ENCODE measurements at regions not wholly inside any gene's neighbourhood (a gene's known extent, or its start where the extent isn't known, plus 50 kb on each side); places are given as distances from the start of the nearest gene placed in this dataset.

DNA sequence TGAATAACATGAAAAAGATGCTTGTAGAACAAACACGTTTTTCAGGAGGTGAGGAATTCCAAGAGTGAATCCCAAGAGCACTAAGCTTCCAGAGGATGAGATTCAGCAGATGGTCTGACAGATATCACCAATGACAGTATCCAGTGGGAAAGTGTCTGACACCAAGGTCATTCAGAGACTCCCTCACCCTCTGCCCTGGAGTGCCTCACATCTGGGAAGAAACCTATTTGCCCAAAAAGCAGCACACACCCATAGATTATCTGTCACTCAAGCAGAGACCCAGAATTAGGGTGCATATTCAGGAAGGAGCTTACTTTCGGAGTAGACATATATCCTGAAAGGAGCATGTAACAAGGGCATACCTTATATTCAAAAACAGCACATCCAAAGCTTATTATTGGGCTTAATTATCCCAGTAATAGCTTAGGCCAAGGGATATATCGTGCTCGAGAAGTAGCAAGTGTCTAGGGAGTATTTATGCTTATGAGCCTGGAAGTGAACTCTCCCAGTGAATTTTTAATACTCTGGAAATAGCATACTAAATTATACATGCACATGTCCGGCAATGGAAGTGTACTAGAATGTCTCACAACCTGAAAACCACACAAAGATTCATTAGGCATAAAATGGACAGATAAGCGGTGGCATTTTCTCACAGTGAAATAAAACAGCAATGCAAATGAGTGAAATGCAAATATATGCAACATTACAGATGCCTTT, 998.1 kb upstream of the TMEM132C start:
- DNase-seq: no peak

GRCh38 chr12:127270193-127270592, 996.8 kb upstream of the TMEM132C start:
- DNase-seq: no peak

GRCh38 chr12:127271776-127272175, 995.2 kb upstream of the TMEM132C start:
- DNase-seq: no peak

DNA sequence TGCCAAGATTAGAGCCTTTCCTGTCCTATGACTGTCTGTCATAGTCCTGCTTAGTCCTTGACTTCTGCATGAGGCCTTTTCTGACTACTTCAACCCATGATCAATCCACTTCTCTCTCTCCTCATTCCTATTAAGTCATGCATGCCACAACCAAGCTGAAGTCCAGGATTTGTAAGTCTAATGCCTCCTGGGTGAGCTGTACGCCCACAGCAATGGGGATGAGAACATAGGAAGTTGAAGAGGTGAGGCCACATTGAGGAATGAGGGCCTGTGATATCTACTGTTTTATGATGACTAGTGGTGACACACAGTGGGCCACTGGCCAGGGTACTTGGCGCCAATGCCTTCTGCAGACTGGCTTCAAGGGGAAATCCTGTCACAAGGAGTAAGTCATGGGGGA, 994.1 kb upstream of the TMEM132C start:
- no peak for DNase-seq

DNA sequence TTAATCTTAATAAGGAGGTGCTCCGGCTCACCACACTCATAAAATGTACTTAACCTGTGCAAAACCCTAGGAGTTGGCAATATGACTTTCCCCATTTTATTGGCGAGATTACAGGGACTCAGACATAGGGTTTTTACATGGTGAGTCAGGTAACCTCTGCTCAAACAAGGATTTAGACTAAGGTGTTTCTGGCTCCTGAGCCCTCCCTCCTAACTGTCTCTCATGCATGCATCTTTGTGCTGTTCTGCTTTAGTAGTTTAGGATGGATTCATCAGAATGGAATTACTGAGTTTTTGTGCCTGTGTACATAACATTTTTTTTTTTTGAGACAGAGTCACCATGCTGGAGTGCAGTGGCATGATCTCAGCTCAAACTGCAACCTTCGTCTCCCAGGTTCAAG, 993.3 kb upstream of the TMEM132C start:
- no peak for DNase-seq

- no peak for DNase-seq
Observed at GRCh38 chr12:127275416-127275815, 991.6 kb upstream of the TMEM132C start.

- DNase-seq: no peak
Observed at GRCh38 chr12:127277882-127278281, 989.1 kb upstream of the TMEM132C start.

GRCh38 chr12:127278351-127278750, 988.6 kb upstream of the TMEM132C start:
- DNase-seq: no peak

- no peak for DNase-seq
Observed at GRCh38 chr12:127280393-127281275, 986.3 kb upstream of the TMEM132C start.

DNA sequence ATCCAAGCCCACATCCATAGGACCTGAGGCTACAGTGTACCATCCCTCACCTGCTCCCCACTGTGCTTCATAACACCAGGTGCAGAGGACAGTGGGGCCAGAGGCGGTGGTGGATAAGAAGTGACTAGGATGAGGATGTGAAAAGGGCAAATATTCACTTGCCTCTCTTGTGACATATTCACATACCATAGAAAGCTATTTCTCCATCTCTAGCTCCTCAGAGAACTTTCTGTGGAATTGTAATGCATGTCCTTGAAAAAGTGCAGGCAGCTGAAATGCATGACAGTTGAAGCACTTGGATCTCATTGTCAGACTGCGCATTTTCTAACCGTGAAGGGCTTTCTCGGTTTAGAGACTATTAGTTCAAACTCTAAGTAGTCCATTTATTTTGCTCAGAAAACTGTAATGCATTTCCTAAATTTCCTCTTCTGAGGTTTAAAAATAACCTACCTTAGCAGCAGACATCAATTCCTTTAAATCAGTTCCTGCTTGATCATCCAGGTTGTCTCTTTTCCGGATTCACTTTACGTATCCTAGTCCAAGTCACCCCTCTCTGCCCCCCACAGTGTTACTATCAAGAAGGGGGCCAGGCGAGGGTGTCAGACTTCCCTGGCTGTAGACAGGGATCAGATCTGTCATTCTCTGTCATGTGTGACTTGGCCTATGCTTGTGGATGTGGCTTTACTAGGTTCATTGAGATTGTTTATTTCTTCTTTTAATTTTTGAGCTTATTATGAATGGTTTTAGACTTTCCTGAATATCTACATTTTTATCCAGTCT, 984.0 kb upstream of the TMEM132C start:
- DNase-seq: no peak

DNA sequence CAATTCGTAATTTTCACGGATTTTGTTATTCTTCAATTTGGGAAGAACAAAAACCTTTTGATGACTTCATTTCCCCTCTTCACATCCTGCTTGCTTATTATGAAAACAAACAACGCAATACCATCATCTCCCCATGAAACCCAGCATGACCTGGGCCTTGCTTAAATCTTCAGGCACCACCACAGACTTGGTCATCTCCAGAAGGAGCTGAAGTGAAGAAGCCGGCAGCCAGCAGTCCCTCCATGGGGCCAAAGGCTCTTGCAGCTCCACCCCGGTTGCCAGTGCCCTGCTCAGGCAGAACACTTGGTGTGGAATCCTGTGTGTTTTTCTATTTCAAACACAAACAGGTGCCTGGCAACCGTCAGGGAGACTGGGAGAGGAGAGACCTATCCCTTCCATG, 982.9 kb upstream of the TMEM132C start:
- no peak for DNase-seq

DNA sequence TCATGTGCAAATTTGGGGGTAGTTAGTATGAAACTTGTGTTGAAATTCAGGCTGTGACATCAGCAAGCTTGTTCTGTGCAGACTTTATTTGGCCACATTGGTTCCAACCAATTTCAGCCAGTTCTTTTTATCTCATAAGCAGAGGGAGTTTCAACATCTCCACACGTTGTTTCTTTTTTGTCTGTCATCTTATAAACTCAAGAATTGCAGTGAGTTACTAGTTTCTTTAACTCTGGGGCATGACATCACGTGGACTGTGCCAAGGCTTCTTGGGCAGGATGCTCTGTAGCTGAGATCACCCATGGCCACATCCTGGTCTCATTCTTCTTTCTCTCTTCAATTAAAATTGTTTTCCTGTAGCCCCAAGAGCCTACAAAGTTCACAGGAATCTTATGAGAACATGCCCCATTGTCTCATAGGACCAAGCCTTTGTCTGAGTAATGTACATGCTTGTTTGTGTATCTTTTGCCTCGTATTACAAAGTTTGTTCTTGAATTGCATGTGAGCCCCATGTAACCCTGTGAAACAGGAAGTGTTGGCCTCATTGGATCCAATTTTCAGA, 982.0 kb upstream of the TMEM132C start:
- DNase-seq: no peak

GRCh38 chr12:127286281-127286680, 980.7 kb upstream of the TMEM132C start:
- DNase-seq: no peak

DNA sequence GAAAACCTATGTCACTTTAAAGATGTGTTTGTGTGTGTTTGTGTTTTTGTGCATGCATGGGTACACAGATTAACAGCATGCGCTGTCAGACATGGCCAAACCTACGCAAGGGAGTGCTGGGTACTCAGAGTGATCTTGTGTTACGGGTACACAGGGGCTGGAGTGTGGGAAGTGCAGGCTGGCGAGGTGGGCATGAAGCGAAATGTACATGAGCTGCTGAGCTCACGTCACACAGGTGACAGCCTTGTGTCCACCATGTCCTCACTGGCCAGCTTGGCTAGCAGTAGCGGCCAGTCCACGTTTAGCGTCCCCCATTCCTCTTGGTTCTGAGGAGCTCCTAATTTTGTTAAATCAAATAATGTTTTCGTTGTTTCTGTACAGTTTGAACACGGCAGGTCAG, 979.7 kb upstream of the TMEM132C start:
- DNase-seq: no peak

DNA sequence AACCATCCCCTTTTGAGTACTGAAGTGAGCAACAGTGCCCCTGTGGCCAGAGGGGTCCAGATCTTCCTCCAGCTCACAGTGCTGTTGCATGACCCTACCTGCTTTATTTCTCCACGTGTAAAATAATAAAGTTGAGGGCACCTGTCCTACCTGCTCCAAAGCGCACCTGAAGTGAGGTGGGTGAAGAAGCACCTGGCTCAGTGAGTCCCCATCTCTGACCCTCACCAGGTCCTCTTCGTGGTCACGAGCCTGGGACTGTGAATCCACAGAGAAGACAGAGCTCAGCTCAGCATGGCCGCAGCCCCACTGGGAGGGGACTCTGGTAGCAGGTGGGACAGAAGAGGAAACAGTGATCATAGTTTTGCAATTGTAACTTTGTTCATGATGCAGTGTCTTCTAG, 976.7 kb upstream of the TMEM132C start:
- DNase-seq: no peak

DNA sequence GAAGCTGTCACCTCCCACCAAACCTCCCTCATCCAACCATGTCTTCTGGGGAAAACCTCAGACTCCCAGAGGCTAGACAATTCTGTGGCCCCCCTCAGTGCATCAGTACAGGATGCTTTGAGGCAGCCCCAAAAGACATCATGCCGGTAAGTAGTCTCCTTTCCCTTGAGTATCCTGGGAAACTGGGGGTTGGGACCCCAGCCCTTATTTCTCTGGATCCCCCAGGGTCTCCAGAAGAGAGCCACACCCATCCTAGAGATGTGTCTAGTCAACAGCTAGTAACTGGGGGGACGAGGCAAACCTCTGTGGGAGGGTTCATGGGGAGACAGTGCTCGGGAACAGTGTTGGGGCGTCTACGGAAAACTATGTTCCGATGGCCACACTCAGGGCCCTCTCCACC, 974.2 kb upstream of the TMEM132C start:
- DNase-seq: no peak

DNA sequence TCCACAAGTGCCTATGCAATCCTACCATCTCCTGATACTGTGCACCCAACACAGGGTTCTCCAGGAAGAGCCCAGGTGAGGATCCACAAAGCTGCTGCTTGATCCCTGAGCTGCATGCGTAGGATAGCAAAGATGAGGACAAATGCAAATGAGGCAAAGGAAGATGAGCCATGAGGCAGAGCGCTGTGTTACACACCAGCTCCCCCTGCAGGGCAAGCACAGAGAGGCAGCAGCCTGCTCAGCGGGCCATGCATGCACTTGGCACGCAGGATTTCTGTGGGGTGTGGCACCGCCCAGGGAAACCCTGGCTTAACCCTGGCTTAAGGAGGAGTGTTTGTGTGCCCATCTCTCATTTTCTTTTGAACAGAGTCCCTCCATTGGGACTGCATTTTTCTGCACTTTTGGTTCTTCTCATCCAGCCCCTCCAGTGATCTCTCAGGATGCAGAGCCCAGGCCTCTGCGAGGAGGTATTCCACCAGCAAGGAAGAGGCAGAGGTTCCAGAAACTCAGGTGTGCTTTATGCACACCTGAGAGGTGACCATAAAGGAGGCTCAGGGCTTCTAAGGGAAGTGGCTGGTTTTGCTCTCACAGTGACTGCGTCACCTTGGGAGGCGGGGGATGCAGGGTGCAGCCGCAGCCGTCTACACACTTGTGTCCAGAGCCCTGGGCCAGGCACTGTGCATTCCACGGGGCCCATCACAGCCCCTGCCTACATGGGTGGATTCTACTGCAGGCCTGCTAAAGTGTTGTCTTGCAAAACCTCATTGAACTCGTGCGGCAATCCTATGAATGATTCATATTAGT, 973.3 kb upstream of the TMEM132C start:
- DNase-seq: no peak

- no peak for DNase-seq
Observed at GRCh38 chr12:127294651-127295210, 972.2 kb upstream of the TMEM132C start.

- DNase-seq: no peak
Observed at GRCh38 chr12:127295630-127296029, 971.3 kb upstream of the TMEM132C start.

DNA sequence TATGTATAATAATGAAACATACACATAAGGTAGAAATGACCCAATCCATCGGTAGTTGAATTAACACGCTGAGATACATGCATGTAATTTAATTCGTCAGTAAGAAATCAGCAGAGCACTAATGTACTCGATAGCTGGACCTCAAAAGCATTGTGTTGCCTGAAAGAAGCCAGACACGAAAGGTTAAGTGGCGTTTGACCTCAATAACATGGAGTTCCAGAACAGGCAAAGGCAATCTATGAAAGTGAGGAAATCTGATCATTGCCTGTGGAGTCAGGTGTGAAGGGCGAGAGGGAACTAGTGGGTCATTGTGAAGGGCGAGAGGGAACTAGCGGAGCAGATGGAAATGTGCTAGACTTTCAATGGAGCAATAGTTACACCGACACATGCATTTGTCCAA, 970.4 kb upstream of the TMEM132C start:
- DNase-seq: no peak

GRCh38 chr12:127297327-127297726, 969.6 kb upstream of the TMEM132C start:
- no peak for DNase-seq

GRCh38 chr12:127300075-127300474, 966.9 kb upstream of the TMEM132C start:
- no peak for DNase-seq
